Gastrocnemius medialis (tissue), 4 donors: ENCODE measurements at regions not wholly inside any gene's neighbourhood (a gene's known extent, or its start where the extent isn't known, plus 50 kb on each side); places are given as distances from the start of the nearest gene placed in this dataset.
A peak's percentile ranks its signal among the peaks of the same experiment; 100 is the strongest.

Source experiments
- ATAC-seq, 2 donors: fragments of 150-250 bp; one replicate each; pipeline ENCODE4 v1.9.1; 2016
- DNase-seq, 2 donors: peaks; one replicate each; pipeline ENCODE4 v3.0.0-alpha.2; 2019
- H3K27ac ChIP-seq, 4 donors: fragments of 200-600 bp; sonication (generic); 1 replicate in 1 of 4; 2 replicates in 3 of 4; pipeline ENCODE4 v1.5.1; 2016 to 2018; ENCODE audit warnings: mild to moderate bottlenecking in 2 of 4, moderate library complexity in 1 of 4
- H3K27me3 ChIP-seq, 3 donors: fragments of 200-600 bp; sonication (generic) in 2 of 3; 1 replicate in 1 of 3; 2 replicates in 2 of 3; pipeline versions ENCODE4 v1.5.1 to v1.6.0; 2016 to 2019; ENCODE audit warnings: mild to moderate bottlenecking in 1 of 3, moderate library complexity in 1 of 3
- H3K36me3 ChIP-seq, 2 donors: fragments of 200-600 bp; sonication (generic) in 1 of 2; one replicate each; pipeline ENCODE4 v1.5.1; 2017 to 2018
- H3K4me1 ChIP-seq, 2 donors: fragments of 200-600 bp; sonication (generic) in 1 of 2; one replicate each; pipeline ENCODE4 v1.5.1; 2016 to 2017; ENCODE audit warnings: mild to moderate bottlenecking in 2 of 2
- H3K4me3 ChIP-seq, 4 donors: fragments of 200-600 bp; sonication (generic) in 3 of 4; 1 replicate in 1 of 4; 2 replicates in 3 of 4; pipeline ENCODE4 v1.5.1; 2016 to 2019; ENCODE audit warnings: mild to moderate bottlenecking in 2 of 4
- H3K9me3 ChIP-seq, 3 donors: fragments of 200-600 bp; sonication (generic) in 2 of 3; 1 replicate in 1 of 3; 2 replicates in 2 of 3; pipeline ENCODE4 v1.5.1; 2016 to 2019
- CTCF ChIP-seq, 5 experiments: fragments of 450-650 bp in 3 of 5; fragments of 200-600 bp in 2 of 5; sonication (generic) in 2 of 5; IDR thresholded peaks in 4 of 5; conservative IDR thresholded peaks in 1 of 5; 1 replicate in 4 of 5; 2 replicates in 1 of 5; pipeline ENCODE4 v1.5.1; 2016 to 2019; ENCODE audit warnings: antibody characterized with exemption in 5 of 5, mild to moderate bottlenecking in 3 of 5, moderate library complexity in 3 of 5
- POLR2A ChIP-seq, 2 donors: fragments of 450-650 bp; IDR thresholded peaks; one replicate each; pipeline ENCODE4 v1.6.1; 2017; ENCODE audit warnings: antibody characterized with exemption in 2 of 2, mild to moderate bottlenecking in 2 of 2, moderate library complexity in 2 of 2
- in situ Hi-C, 4 donors: fragments of 200-750 bp; cut with MboI; loops; one replicate each; pipeline versions ENCODE4 v1.15.0 to v1.8.0; 2017; ENCODE audit warnings: low sequenced_read_pairs in 4 of 4
- intact Hi-C: fragments of 100-400 bp; cut with DNase I; formaldehyde crosslinking; loops from one replicate; pipeline ENCODE4 v1.15.1; 2023; ENCODE audit warnings: low total_unique reads

- in situ Hi-C loops: no loop called here
- TF ChIP-seq POLR2A (IDR thresholded peaks at IDR 0.05) (no peak), CTCF (IDR thresholded peaks at IDR 0.05 in 4 of 5, conservative IDR thresholded peaks at IDR 0.05 in 1 of 5) (no peak)
Measured at GRCh38 chr1:200237066-200237465, 172.8 kb downstream of the ZNF281 start.

GRCh38 chr1:200234938-200235337, 174.9 kb downstream of the ZNF281 start:
- no peak overlapping the region for H3K4me3 ChIP-seq
- H3K27ac ChIP-seq: no peak overlapping the region
- H3K9me3 ChIP-seq: no peaks in the 10 kb centered on the region
- TF ChIP-seq POLR2A (IDR thresholded peaks at IDR 0.05) (no peak), CTCF (IDR thresholded peaks at IDR 0.05 in 4 of 5, conservative IDR thresholded peaks at IDR 0.05 in 1 of 5) (no peak)
- intact Hi-C loops (no loop called here), in situ Hi-C loops (no loop called here)
- no peaks in the 10 kb centered on the region for H3K27me3 ChIP-seq
- DNase-seq (no peak), ATAC-seq (no peak)
- peaks cover 4 to 8% of the 10 kb centered on the region in 2 donors for H3K4me1 ChIP-seq
- H3K36me3 ChIP-seq: no peaks in the 10 kb centered on the region

More at GRCh38 chr1:200237066-200237465, 172.8 kb downstream of the ZNF281 start:
- ATAC-seq (no peak), DNase-seq (no peak)
- Histone ChIP-seq H3K27me3 (no peaks in the 10 kb centered on the region), H3K27ac (no peak overlapping the region), H3K36me3 (no peaks in the 10 kb centered on the region), H3K9me3 (no peaks in the 10 kb centered on the region), H3K4me3 (no peak overlapping the region), H3K4me1 (peaks cover 2 to 7% of the 10 kb centered on the region in 2 donors)
- intact Hi-C loops: no loop called here

- DNase-seq (no peak), ATAC-seq (no peak)
- in situ Hi-C loops: no loop called here
- intact Hi-C loops: no loop called here
- Histone ChIP-seq H3K27ac (peak overlapping the region in 2 of 4 donors; percentile 26 to 33), H3K9me3 (no peaks in the 10 kb centered on the region), H3K4me3 (no peak overlapping the region), H3K27me3 (no peaks in the 10 kb centered on the region), H3K4me1 (peaks cover 4 to 8% of the 10 kb centered on the region in 2 donors), H3K36me3 (no peaks in the 10 kb centered on the region)
- no peak for TF ChIP-seq CTCF (IDR thresholded peaks at IDR 0.05 in 4 of 5, conservative IDR thresholded peaks at IDR 0.05 in 1 of 5)
- TF ChIP-seq POLR2A (IDR thresholded peaks at IDR 0.05): no peak
Measured at GRCh38 chr1:200233393-200233792, 176.4 kb downstream of the ZNF281 start.

GRCh38 chr1:200231787-200232231, 178.0 kb downstream of the ZNF281 start:
- Histone ChIP-seq H3K4me3 (no peak overlapping the region), H3K27ac (peak overlapping the region; percentile 25 to 40 (median 32)), H3K9me3 (no peaks in the 10 kb centered on the region), H3K27me3 (no peaks in the 10 kb centered on the region), H3K36me3 (no peaks in the 10 kb centered on the region), H3K4me1 (peaks cover 4 to 8% of the 10 kb centered on the region in 2 donors)
- TF ChIP-seq CTCF (IDR thresholded peaks at IDR 0.05 in 4 of 5, conservative IDR thresholded peaks at IDR 0.05 in 1 of 5) (no peak), POLR2A (IDR thresholded peaks at IDR 0.05) (no peak)
- ATAC-seq: no peak
- in situ Hi-C loops: no loop called here
- intact Hi-C loops: no loop called here
- no peak for DNase-seq

- H3K9me3 ChIP-seq: no peaks in the 10 kb centered on the region
- no peak overlapping the region for H3K27ac ChIP-seq
- H3K36me3 ChIP-seq: no peaks in the 10 kb centered on the region
- H3K27me3 ChIP-seq: no peaks in the 10 kb centered on the region
- TF ChIP-seq POLR2A (IDR thresholded peaks at IDR 0.05) (no peak), CTCF (IDR thresholded peaks at IDR 0.05 in 4 of 5, conservative IDR thresholded peaks at IDR 0.05 in 1 of 5) (no peak)
- intact Hi-C loops (no loop called here), in situ Hi-C loops (no loop called here)
- H3K4me1 ChIP-seq: peaks cover 4 to 8% of the 10 kb centered on the region in 2 donors
- ATAC-seq (no peak), DNase-seq (no peak)
- no peak overlapping the region for H3K4me3 ChIP-seq
Measured at GRCh38 chr1:200230671-200231070, 179.2 kb downstream of the ZNF281 start.
